HG03575 (cell line): ENCODE measurements at regions not wholly inside any gene's neighbourhood (a gene's known extent, or its start where the extent isn't known, plus 50 kb on each side); places are given as distances from the start of the nearest gene placed in this dataset.

Experiments
- ATAC-seq: cut with Tn5 transposase; IDR thresholded peaks from one replicate; pipeline ENCODE4 v1.9.1; 2021; ENCODE audit not compliant: unreplicated experiment, insufficient number of reproducible peaks, low FRiP score; ENCODE audit errors: extremely low read depth

DNA sequence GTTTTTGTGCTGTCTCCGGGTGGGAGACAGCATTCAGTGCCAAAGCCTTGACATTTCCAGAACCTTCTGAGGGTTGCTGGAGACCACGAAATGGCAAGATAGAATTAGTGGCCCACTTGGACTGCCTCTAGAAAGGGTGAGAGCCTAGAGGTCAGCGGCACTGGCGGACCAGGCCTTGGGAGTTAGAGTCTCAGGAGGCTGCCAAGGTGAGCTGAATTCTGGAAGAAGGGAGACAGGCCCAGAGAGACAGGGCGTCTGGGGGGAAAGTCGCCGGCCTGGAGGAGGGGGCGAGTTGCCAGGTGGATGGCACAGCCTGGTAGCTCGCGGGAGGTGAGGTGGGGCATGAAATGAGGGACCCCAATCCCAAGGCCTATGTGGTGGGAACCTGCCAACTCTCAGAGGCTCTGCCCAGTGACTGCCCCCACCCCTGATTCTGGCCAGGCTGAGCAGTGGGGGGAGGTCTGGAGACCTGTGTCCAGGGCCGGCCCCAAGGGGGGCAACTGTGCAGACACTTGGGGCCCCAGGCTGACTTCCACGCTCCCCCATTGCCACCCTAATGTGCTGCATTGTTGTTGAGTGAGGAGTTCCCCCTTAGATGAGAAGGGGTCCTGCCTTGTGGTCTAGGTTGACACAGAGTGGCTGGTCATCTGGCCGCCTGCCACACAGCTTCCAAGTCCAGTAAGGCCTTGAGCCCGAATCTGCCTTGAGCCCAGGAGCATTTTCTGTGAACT, 211.1 kb upstream of the CIBAR2 start:
- no peak for ATAC-seq

GRCh38 chr16:85323961-85324253, 211.6 kb upstream of the CIBAR2 start:
- no peak for ATAC-seq

DNA sequence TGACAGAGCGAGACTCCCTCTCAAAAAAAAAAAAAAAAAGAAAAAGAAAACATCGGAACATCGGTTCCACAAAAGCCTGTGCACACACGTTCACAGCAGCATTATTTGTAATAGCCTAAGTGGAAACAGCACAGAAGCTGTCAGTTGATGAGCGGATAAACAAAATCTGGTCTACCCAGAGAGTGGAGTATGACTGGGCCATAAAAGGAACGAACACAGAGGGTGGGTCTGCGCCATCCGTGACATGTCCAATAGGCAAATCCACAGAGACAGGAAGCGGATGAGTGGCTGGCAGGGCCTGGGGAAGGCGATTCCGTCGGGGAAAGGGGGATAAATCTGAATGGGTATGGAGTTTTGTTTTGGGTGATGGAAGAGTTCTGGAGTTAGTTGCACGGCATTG, 212.2 kb upstream of the CIBAR2 start:
- ATAC-seq: no peak

- ATAC-seq: no peak
These were observed 214.0 kb upstream of the CIBAR2 start for GRCh38 chr16:85326113-85326793.

- ATAC-seq: no peak
These were observed 214.5 kb upstream of the CIBAR2 start for GRCh38 chr16:85326794-85327181.

GRCh38 chr16:85327731-85328675, 215.7 kb upstream of the CIBAR2 start:
- ATAC-seq: no peak

GRCh38 chr16:85328676-85329058, 216.4 kb upstream of the CIBAR2 start:
- ATAC-seq: no peak

DNA sequence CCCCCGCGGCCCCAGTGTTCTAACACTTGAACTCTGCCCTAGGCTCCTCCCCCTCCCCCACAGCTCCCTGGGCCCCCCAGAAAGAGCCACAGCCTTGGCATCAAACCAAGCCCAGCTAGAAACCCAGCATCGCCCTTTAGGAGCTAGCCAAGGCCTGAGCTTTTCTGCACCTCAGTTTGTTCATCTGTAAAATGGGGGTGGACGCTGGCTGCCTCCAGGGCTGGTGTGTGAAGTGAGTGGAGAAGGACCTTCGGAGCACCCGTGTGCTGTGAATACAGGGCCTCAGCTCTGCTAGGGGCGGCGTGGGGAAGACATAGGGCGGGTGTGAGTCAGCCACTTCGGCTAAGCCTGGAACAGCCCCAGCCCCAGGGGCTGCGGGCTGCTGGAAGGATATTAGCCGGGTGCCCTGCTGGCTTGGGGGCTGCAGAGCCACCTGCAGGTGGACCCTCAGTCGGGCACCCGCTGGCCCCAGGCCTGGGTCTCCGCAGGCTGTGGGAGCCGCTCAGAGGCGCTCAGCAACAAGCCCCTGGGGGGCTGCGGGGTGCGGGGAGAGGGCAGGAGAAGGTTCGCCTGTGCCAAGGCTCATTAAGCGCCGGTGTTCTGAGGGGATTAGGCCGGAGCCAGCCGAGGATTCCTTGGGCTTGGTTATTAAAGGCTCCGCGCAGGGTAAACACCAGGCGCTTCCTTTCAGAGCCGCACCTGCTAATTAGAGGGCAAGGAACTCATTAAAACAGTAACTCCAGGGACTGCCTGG, 217.0 kb upstream of the CIBAR2 start:
- no peak for ATAC-seq

GRCh38 chr16:85330006-85330693, 217.9 kb upstream of the CIBAR2 start:
- no peak for ATAC-seq

- no peak for ATAC-seq
These were observed 218.5 kb upstream of the CIBAR2 start for GRCh38 chr16:85330694-85331188.

DNA sequence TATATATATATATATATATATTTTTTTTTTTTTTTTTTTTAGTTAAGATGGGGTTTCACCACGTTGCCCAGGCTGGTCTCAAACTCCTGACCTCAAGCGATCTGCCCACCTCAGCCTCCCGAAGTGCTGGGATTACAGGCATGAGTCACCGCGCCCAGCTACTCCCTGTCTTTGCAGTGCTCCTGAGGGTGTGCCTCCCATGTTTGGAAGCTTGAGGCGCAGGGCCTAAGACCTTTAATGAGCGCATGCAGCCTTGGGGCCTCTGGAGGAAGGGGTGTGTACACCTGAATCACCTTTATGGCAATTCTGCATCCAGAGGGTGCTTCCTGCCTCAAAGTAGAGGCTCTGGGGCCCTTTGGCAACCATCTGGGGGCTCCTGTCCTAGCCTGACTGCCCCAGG, 219.4 kb upstream of the CIBAR2 start:
- ATAC-seq: no peak

GRCh38 chr16:85332175-85332574, 219.9 kb upstream of the CIBAR2 start:
- ATAC-seq: no peak

- ATAC-seq: no peak
These were observed 221.1 kb upstream of the CIBAR2 start for GRCh38 chr16:85333337-85333736.

DNA sequence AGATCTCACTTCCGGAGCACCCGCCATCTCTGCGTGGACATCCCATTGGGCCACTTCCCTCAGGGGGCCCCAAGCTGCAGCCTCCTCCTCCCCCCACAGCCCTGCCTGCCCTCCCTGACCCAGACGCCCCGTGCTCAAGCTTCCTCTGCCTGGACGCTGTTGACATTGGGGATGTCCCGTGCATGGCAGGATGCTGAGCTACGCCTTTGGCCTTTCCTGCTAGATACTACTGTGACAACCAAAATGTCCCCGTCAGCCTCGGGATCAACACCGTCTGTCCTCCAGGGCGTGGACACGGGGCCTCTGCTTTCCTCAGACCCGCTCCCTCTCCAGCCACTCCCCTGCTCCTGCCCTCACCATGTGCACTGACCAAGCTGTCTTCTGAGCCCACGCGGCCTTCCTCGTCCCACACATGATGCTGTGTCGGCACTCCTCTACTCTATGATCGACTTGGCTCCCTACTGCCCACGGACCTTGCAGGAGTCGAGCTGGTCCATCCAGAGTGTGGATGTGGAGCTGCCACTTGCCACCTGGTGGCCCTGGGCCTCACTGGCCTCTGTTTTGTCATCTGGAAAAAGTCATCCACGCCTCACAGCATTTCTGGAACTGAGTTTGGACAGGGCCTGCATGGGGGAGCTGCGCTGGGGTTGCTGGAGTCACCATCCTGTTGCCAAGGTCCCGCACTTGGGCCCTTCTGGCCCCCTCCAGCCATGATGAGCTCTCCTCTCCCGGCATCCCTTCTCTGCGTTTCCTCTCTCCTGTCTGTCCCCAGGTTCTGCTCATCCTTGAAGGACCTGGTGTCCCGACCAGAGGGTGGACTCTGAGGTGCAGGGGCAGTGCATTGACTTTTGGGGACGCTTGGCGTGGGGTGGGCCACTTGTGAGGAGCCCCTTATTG, 221.7 kb upstream of the CIBAR2 start:
- no peak for ATAC-seq

DNA sequence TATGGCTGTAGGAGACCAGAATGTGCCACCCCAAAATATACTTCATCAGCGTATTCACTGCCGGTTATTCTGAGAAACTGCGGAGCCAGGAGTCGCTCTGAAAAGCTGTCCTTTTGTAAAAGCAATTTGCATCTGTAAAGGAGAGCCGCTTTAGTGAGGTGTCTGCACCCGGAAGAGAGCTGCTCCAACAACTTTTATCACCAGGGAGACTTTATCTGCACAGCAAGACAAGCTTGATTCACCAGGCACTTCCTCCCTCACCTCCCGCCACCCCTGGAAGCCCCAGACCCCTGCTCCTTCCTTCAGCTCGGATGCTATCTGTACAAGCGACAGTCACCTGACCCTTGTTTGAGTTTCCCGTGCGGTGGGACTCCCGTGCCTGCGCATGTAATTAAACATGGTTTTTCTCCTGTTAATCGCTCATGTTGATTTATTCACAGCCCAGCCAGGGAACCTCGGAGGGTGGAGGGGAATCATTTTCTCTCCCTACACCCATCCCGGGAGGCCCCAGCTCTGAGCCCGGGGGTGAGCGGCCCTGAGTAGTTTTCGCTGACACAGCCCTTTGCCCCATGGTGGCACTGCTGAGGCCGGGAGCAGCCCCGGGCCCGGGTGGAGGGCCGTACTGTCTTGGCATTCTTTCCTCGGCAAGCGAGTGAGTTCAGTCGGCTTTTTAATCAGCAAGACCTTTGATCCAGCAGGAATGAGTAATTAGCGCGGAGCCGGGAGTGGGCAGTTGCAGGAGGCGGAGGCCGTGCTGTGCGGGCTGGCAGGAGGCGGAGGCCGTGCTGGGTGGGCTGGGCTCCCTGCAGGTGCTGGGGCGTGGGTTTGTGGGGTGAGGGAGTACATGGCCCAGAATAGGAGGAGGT, 222.7 kb upstream of the CIBAR2 start:
- no peak for ATAC-seq

DNA sequence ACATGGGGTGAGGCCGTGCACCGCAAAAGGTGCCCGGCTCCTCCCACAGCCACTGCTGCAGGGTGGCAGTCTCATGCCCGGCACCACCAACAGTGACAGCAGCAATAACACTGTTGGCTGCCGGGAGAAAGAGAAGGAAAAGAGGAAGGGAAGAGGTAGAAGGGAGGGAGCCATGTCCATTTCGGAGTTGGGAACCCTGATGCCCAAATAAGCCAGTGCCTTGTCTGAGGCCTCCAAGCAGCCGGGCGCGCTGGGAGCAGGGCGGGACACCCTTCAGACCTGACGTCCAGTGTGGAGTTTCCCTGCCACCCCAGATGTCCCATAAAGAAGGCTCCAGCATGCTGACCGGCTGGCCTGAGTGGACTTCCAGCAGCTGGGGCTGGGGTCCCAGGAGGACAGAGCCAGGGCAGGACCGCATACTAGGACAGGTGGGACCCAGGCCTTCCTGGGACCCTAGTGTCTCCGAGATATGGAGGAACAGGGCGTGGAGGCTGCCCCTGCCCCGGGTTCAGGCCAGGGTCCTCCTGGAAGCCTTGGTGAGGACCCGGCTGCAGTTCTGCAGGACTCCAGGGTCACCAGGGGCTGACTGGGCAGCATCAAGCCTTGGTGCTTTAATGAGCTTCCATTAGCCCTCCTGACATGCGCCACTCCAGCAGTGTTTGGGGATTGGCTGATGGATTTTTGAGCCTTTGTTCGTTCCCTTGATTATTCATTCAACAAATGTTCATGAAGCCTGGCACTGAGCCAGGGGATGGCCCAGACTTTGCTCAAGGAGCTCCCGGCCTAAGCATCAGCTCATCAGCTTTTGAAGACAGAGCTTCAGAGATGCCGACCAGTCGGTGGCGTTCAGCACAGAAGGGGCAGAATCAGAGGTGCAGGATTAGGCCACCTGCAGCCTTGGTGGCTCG, 223.6 kb upstream of the CIBAR2 start:
- no peak for ATAC-seq
